ENCODE measurements at regions not wholly inside any gene's neighbourhood (a gene's known extent, or its start where the extent isn't known, plus 50 kb on each side); places are given as distances from the start of the nearest gene placed in this dataset.

DNA sequence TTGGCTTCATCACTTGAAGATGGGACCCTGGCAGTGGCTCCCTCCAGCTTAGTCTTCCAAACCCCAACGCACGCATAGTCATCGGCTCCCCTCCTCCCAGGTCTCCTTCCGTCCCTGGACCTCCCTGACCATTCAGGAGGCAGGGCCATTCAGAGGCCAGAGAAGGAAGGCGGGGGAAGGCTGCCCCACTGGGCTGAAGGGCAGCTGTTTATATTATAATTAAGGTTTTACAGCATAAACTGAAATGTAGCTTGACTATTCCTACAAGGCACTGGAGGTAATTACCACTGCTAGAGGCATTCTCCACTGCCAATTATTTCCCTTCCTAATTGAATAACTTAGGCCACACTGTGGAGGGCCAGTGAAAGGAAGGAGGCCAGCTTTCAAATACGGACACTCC is 170.6 kb upstream of the PROX1 start:
- ChIA-PET CTCF (ENCODE audit: unreplicated experiment) (no interaction called here), POLR2A (no interaction called here)
- no peak overlapping the region for H3K4me3 ChIP-seq (ENCODE audit: low read depth, low read length, poor library complexity, severe bottlenecking)
- no peaks in the 10 kb centered on the region for H4K20me1 ChIP-seq (ENCODE audit: insufficient read depth, low read length)
- no peak overlapping the region for H2AFZ ChIP-seq (ENCODE audit: low read length)
- no peaks in the 10 kb centered on the region for H3K79me2 ChIP-seq (ENCODE audit: insufficient read depth, low read depth, low read length)
- no TSS peak for BruUV-seq (replicated peaks)
- H3K4me1 ChIP-seq (ENCODE audit: insufficient read depth, low read length, poor library complexity, severe bottlenecking): no peaks in the 10 kb centered on the region
- TF ChIP-seq EZH2phosphoT487 (IDR thresholded peaks at IDR 0.05; ENCODE audit: borderline replicate concordance, low read depth, low read length): no peak
- TF ChIP-seq, protein P1, sequence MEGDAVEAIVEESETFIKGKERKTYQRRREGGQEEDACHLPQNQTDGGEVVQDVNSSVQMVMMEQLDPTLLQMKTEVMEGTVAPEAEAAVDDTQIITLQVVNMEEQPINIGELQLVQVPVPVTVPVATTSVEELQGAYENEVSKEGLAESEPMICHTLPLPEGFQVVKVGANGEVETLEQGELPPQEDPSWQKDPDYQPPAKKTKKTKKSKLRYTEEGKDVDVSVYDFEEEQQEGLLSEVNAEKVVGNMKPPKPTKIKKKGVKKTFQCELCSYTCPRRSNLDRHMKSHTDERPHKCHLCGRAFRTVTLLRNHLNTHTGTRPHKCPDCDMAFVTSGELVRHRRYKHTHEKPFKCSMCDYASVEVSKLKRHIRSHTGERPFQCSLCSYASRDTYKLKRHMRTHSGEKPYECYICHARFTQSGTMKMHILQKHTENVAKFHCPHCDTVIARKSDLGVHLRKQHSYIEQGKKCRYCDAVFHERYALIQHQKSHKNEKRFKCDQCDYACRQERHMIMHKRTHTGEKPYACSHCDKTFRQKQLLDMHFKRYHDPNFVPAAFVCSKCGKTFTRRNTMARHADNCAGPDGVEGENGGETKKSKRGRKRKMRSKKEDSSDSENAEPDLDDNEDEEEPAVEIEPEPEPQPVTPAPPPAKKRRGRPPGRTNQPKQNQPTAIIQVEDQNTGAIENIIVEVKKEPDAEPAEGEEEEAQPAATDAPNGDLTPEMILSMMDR (conservative IDR thresholded peaks at IDR 0.05; ENCODE audit: low read length): no peak
- H3K4me2 ChIP-seq (ENCODE audit: low read length): no peak overlapping the region
- no peaks in the 10 kb centered on the region for H3K9me3 ChIP-seq (ENCODE audit: low read length)
- no peak for DNase-seq (ENCODE audit: low spot score)
- no peak overlapping the region for H3K27ac ChIP-seq (ENCODE audit: low read depth, low read length, poor library complexity, severe bottlenecking)
- no peaks in the 10 kb centered on the region for H3K9me2 ChIP-seq (ENCODE audit: insufficient read depth, low read length)
- no peaks in the 10 kb centered on the region for H3K36me3 ChIP-seq (ENCODE audit: insufficient read depth, low read length)
- intact Hi-C loops (cut with micrococcal nuclease; ENCODE audit: unreplicated experiment): no loop called here

DNA sequence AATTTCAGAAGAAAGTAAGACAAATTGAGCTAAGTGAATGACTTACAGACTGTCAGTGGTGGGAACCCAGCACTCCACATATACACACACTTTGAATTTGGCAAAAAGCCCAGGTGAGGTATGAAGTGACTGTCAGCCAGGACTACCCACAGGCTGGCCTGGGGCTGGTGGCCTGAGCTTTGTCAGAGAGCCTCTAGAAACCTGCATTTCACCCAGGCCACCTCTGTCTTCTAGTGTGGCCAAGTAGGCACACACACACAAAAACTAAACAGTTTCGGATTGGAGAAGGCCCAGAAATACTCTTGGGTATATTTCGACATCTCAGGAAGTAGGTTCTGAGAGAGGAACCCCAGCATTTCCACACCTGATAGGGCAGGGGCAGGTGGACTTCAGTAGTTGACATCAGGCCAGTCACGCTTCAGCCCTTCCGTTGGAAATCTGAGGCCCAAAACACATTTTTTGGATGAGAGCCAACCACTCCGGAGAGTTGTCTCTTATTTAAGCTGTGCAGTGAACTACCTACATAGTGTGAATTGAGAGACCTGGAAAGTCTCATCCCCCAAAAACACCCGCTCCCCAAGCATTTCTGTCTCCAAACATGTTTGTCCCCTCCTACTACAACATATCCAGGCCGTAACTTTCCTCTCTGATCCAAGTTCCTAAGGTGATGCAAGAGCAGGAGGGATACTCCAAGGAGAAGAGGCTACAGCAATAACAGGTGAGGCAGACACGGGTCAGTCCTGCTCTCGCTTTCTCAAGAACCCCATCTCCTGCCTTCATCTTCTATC is 167.2 kb upstream of the PROX1 start:
- Histone ChIP-seq H3K9me2 (ENCODE audit: insufficient read depth, low read length) (no peaks in the 10 kb centered on the region), H3K27ac (ENCODE audit: low read depth, low read length, poor library complexity, severe bottlenecking) (no peak overlapping the region), H3K4me3 (ENCODE audit: low read depth, low read length, poor library complexity, severe bottlenecking) (no peak overlapping the region), H2AFZ (ENCODE audit: low read length) (no peak overlapping the region), H3K4me2 (ENCODE audit: low read length) (no peak overlapping the region), H3K9me3 (ENCODE audit: low read length) (no peaks in the 10 kb centered on the region), H4K20me1 (ENCODE audit: insufficient read depth, low read length) (no peaks in the 10 kb centered on the region), H3K79me2 (ENCODE audit: insufficient read depth, low read depth, low read length) (no peaks in the 10 kb centered on the region), H3K36me3 (ENCODE audit: insufficient read depth, low read length) (no peaks in the 10 kb centered on the region), H3K4me1 (ENCODE audit: insufficient read depth, low read length, poor library complexity, severe bottlenecking) (no peaks in the 10 kb centered on the region)
- no peak for DNase-seq (ENCODE audit: low spot score)
- TF ChIP-seq EZH2phosphoT487 (IDR thresholded peaks at IDR 0.05; ENCODE audit: borderline replicate concordance, low read depth, low read length): no peak
- TF ChIP-seq, protein P1 (conservative IDR thresholded peaks at IDR 0.05; ENCODE audit: low read length): no peak
- intact Hi-C loops (cut with micrococcal nuclease; ENCODE audit: unreplicated experiment): no loop called here
- CTCF ChIA-PET (ENCODE audit: unreplicated experiment): interaction anchor here (0.6 kb wide), 1 partner anchor 638 kb away, joined by 5 read pairs; no protein-coding TSS in a partner anchor
- BruUV-seq (replicated peaks): no TSS peak
- POLR2A ChIA-PET: no interaction called here

DNA sequence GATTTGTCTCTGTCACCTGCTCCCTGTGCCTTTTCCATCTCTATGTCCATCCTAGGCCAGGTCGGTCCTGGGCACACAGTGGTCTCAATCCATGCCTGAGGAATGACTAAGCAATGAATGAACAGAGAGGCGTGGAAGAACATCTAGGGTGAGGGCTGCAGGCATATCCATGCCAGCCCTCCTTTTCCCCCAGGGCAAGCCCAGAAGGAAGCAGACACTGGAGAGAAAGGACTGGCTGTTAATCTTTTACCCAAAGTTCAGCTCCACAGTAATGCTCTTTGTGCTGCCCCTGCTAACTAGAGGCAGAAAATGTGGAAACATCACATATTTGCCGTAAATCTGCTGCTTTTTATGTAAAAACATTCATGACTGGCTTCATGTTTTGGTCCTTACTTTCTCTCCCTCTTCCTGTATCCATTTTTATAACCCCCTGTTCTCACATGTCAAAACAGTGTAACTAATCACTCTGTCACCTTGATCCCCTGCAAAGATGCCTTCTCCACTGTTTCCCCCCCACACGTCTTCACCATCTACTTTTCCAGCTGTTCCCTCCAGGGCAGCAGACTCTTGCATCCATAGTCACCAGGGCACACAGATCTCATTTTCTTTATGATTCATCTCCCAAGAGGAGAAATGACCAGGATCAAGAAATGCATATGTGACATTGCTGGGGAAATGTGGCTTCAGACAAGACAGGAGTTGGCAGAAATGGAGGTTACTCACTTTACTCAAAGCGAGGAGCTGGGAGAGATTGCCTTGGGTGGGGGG is 166.4 kb upstream of the PROX1 start:
- Histone ChIP-seq H3K9me2 (ENCODE audit: insufficient read depth, low read length) (no peaks in the 10 kb centered on the region), H3K4me3 (ENCODE audit: low read depth, low read length, poor library complexity, severe bottlenecking) (no peak overlapping the region), H3K4me2 (ENCODE audit: low read length) (no peak overlapping the region), H3K4me1 (ENCODE audit: insufficient read depth, low read length, poor library complexity, severe bottlenecking) (no peaks in the 10 kb centered on the region), H3K9me3 (ENCODE audit: low read length) (no peaks in the 10 kb centered on the region), H4K20me1 (ENCODE audit: insufficient read depth, low read length) (no peaks in the 10 kb centered on the region), H3K36me3 (ENCODE audit: insufficient read depth, low read length) (no peaks in the 10 kb centered on the region), H2AFZ (ENCODE audit: low read length) (no peak overlapping the region), H3K27ac (ENCODE audit: low read depth, low read length, poor library complexity, severe bottlenecking) (no peak overlapping the region), H3K79me2 (ENCODE audit: insufficient read depth, low read depth, low read length) (no peaks in the 10 kb centered on the region)
- no TSS peak for BruUV-seq (replicated peaks)
- intact Hi-C loops (cut with micrococcal nuclease; ENCODE audit: unreplicated experiment): no loop called here
- POLR2A ChIA-PET: no interaction called here
- DNase-seq (ENCODE audit: low spot score): no peak
- CTCF ChIA-PET (ENCODE audit: unreplicated experiment): no interaction called here
- TF ChIP-seq EZH2phosphoT487 (IDR thresholded peaks at IDR 0.05; ENCODE audit: borderline replicate concordance, low read depth, low read length): no peak
- TF ChIP-seq, protein P1 (conservative IDR thresholded peaks at IDR 0.05; ENCODE audit: low read length): no peak
